Uterus (tissue), 2 donors: ENCODE measurements at regions not wholly inside any gene's neighbourhood (a gene's known extent, or its start where the extent isn't known, plus 50 kb on each side); places are given as distances from the start of the nearest gene placed in this dataset.

Source experiments
- POLR2A ChIP-seq, 2 donors: fragments of 450-650 bp; IDR thresholded peaks; one replicate each; pipeline ENCODE4 v1.6.1; 2016; ENCODE audit warnings: antibody characterized with exemption in 2 of 2, mild to moderate bottlenecking in 1 of 2, moderate library complexity in 1 of 2
- TF ChIP-seq, protein P1 (sequence below), 4 experiments: fragments of 200-600 bp in 2 of 4; fragments of 450-650 bp in 2 of 4; sonication (generic) in 2 of 4; IDR thresholded peaks; one replicate each; pipeline ENCODE4 v1.5.1; 2016 to 2019; ENCODE audit warnings: antibody characterized with exemption in 4 of 4, mild to moderate bottlenecking in 2 of 4, moderate library complexity in 1 of 4

DNA sequence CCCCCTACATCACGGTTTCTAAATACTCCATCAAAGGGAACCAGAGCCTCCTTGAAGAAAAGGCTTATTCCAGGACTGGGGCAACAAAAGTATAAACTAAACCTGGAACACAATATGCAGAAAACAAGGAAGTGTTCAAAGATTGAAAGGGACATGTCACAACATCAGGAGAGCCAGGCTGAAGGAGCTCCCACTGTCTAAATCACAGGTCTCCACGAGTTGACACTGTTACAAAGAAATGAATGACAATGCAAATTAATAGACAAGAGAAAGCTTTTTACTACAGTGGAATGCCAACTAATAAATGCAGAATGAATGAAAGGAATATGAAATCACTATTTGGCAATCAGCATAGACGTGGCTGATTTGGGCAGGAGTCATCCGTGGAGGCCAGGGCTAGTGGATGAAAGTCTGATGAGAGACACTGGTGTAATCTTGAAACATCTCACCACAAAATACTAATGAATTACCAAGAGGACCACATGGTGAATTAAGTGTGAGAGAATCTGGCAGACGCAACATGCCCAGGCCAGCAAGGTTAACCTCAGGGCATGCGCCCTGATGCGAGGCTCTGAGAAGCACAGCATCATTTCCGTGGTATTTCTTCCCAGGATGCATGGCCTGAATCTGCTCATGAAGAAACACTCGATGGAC is 123.8 kb upstream of the TJP1 start:
- TF ChIP-seq POLR2A (IDR thresholded peaks at IDR 0.05) = no peak
- TF ChIP-seq, protein P1, sequence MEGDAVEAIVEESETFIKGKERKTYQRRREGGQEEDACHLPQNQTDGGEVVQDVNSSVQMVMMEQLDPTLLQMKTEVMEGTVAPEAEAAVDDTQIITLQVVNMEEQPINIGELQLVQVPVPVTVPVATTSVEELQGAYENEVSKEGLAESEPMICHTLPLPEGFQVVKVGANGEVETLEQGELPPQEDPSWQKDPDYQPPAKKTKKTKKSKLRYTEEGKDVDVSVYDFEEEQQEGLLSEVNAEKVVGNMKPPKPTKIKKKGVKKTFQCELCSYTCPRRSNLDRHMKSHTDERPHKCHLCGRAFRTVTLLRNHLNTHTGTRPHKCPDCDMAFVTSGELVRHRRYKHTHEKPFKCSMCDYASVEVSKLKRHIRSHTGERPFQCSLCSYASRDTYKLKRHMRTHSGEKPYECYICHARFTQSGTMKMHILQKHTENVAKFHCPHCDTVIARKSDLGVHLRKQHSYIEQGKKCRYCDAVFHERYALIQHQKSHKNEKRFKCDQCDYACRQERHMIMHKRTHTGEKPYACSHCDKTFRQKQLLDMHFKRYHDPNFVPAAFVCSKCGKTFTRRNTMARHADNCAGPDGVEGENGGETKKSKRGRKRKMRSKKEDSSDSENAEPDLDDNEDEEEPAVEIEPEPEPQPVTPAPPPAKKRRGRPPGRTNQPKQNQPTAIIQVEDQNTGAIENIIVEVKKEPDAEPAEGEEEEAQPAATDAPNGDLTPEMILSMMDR (IDR thresholded peaks at IDR 0.05) = no peak
